OCI-LY1 (cell line): ENCODE measurements at regions not wholly inside any gene's neighbourhood (a gene's known extent, or its start where the extent isn't known, plus 50 kb on each side); places are given as distances from the start of the nearest gene placed in this dataset.

ENCODE experiments used
- H2AFZ ChIP-seq: fragments of 200-600 bp; sonication (generic), shearing (Covaris generic); 2 replicates; pipeline ENCODE4 v1.6.0; 2014; ENCODE audit warnings: antibody characterized with exemption, mild to moderate bottlenecking, low read length
- H3F3A ChIP-seq: fragments of 200-600 bp; sonication (generic), shearing (Covaris generic); 2 replicates; pipeline ENCODE4 v1.6.0; 2014; ENCODE audit warnings: mild to moderate bottlenecking, antibody characterized with exemption, low read length, moderate library complexity; ENCODE audit not compliant: insufficient read depth
- H3K27ac ChIP-seq: fragments of 200-600 bp; sonication (generic); 2 replicates; pipeline ENCODE4 v1.5.1; 2014; ENCODE audit warnings: low read length, mixed run types, mild to moderate bottlenecking, low read depth; ENCODE audit not compliant: poor library complexity, severe bottlenecking
- H3K27me3 ChIP-seq: fragments of 200-600 bp; sonication (generic); 2 replicates; pipeline ENCODE4 v1.6.0; 2014; ENCODE audit warnings: antibody characterized with exemption, mild to moderate bottlenecking, low read length, moderate library complexity; ENCODE audit not compliant: insufficient read depth
- H3K36me3 ChIP-seq: fragments of 200-600 bp; sonication (generic); 2 replicates; pipeline ENCODE4 v1.6.1; 2014; ENCODE audit warnings: mild to moderate bottlenecking, antibody characterized with exemption, low read length, moderate library complexity, mixed read lengths; ENCODE audit not compliant: insufficient read depth
- H3K4me1 ChIP-seq: fragments of 200-600 bp; sonication (generic); 2 replicates; pipeline ENCODE4 v1.5.1; 2014; ENCODE audit warnings: mild to moderate bottlenecking, low read length, moderate library complexity; ENCODE audit not compliant: insufficient read depth, severe bottlenecking
- H3K4me2 ChIP-seq: fragments of 200-600 bp; sonication (generic), shearing (Covaris generic); 2 replicates; pipeline ENCODE4 v1.6.1; 2014; ENCODE audit warnings: low read length
- H3K4me3 ChIP-seq: fragments of 200-600 bp; sonication (generic); 2 replicates; pipeline ENCODE4 v1.5.1; 2014; ENCODE audit warnings: low read length, low read depth, mild to moderate bottlenecking, mixed read lengths; ENCODE audit not compliant: poor library complexity, severe bottlenecking
- H3K79me2 ChIP-seq: fragments of 200-600 bp; shearing (Covaris generic); 2 replicates; pipeline ENCODE4 v1.6.1; 2016; ENCODE audit warnings: mixed run types, low read length, mixed read lengths; ENCODE audit not compliant: insufficient read depth
- H3K9ac ChIP-seq: fragments of 200-600 bp; sonication (generic), shearing (Covaris generic); 2 replicates; pipeline ENCODE4 v1.6.1; 2014; ENCODE audit warnings: mild to moderate bottlenecking, low read length, mixed read lengths
- H3K9me2 ChIP-seq: fragments of 200-600 bp; sonication (generic), shearing (Covaris generic); 2 replicates; pipeline ENCODE4 v1.6.1; 2014; ENCODE audit warnings: low read depth, mild to moderate bottlenecking, low read length, mixed read lengths
- H3K9me3 ChIP-seq: fragments of 200-600 bp; shearing (Covaris generic); 2 replicates; pipeline ENCODE4 v1.6.1; 2014; ENCODE audit warnings: low read length, mixed read lengths
- H4K20me1 ChIP-seq: fragments of 200-600 bp; sonication (generic), shearing (Covaris generic); 2 replicates; pipeline ENCODE4 v1.6.0; 2016; ENCODE audit warnings: mild to moderate bottlenecking, low read length; ENCODE audit not compliant: insufficient read depth
- EZH2 ChIP-seq: fragments of 200-600 bp; sonication (generic), shearing (Covaris generic); IDR thresholded peaks from 2 replicates; pipeline ENCODE4 v1.8.0; 2017; ENCODE audit warnings: borderline replicate concordance, mixed run types, mild to moderate bottlenecking, antibody characterized with exemption, low read length, moderate library complexity, mixed read lengths
- TF ChIP-seq, protein P1 (sequence below): fragments of 200-600 bp; sonication (generic), shearing (Covaris generic); IDR thresholded peaks from 2 replicates; pipeline ENCODE4 v1.5.1; 2017; ENCODE audit warnings: mild to moderate bottlenecking, antibody characterized with exemption, low read length, moderate library complexity, mixed read lengths

DNA sequence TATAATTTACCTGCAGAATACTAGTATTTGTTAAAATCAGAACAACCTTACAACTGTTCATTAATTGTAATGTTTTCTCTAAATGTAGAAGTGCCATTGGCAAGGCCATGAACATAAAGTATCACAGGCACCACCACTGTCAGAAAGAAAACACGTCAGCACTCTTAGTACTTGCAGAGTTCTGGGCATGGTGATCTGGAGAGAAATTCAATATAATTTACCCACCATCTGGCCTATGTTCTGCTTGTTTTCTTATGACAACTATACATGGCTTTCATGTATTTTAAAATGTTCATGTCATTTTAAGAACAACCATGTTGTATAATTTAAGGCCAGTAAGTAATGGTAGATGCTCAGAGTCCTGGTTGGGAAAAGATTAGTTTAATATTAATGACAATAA is 114.2 kb upstream of the SULT1C3 start:
- Histone ChIP-seq H3K36me3 (no peaks in the 10 kb centered on the region), H3K27me3 (no peaks in the 10 kb centered on the region), H3K9ac (no peak overlapping the region), H3K79me2 (no peaks in the 10 kb centered on the region), H3K9me2 (no peaks in the 10 kb centered on the region), H3K4me2 (no peak overlapping the region), H3K4me1 (no peaks in the 10 kb centered on the region), H3K4me3 (no peak overlapping the region), H2AFZ (no peak overlapping the region), H4K20me1 (no peaks in the 10 kb centered on the region), H3F3A (no peaks in the 10 kb centered on the region), H3K9me3 (no peaks in the 10 kb centered on the region), H3K27ac (no peak overlapping the region)
- TF ChIP-seq, protein P1, sequence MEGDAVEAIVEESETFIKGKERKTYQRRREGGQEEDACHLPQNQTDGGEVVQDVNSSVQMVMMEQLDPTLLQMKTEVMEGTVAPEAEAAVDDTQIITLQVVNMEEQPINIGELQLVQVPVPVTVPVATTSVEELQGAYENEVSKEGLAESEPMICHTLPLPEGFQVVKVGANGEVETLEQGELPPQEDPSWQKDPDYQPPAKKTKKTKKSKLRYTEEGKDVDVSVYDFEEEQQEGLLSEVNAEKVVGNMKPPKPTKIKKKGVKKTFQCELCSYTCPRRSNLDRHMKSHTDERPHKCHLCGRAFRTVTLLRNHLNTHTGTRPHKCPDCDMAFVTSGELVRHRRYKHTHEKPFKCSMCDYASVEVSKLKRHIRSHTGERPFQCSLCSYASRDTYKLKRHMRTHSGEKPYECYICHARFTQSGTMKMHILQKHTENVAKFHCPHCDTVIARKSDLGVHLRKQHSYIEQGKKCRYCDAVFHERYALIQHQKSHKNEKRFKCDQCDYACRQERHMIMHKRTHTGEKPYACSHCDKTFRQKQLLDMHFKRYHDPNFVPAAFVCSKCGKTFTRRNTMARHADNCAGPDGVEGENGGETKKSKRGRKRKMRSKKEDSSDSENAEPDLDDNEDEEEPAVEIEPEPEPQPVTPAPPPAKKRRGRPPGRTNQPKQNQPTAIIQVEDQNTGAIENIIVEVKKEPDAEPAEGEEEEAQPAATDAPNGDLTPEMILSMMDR = no peak
- no peak for TF ChIP-seq EZH2

GRCh38 chr2:108128249-108128648 is 111.5 kb upstream of the SULT1C3 start:
- H3K79me2 ChIP-seq = no peaks in the 10 kb centered on the region
- H3K4me2 ChIP-seq = no peak overlapping the region
- no peaks in the 10 kb centered on the region for H3K9me3 ChIP-seq
- no peaks in the 10 kb centered on the region for H3K4me1 ChIP-seq
- no peak overlapping the region for H3K4me3 ChIP-seq
- H2AFZ ChIP-seq = no peak overlapping the region
- no peak overlapping the region for H3K27ac ChIP-seq
- no peaks in the 10 kb centered on the region for H3K9me2 ChIP-seq
- no peaks in the 10 kb centered on the region for H3F3A ChIP-seq
- no peaks in the 10 kb centered on the region for H3K27me3 ChIP-seq
- H4K20me1 ChIP-seq = no peaks in the 10 kb centered on the region
- H3K9ac ChIP-seq = no peak overlapping the region
- H3K36me3 ChIP-seq = no peaks in the 10 kb centered on the region
- TF ChIP-seq EZH2 = no peak
- TF ChIP-seq, protein P1 = no peak

- H3K79me2 ChIP-seq = no peaks in the 10 kb centered on the region
- H3K27ac ChIP-seq = no peak overlapping the region
- no peaks in the 10 kb centered on the region for H3K9me3 ChIP-seq
- no peaks in the 10 kb centered on the region for H3K4me1 ChIP-seq
- no peak overlapping the region for H3K4me2 ChIP-seq
- TF ChIP-seq, protein P1 = no peak
- TF ChIP-seq EZH2 = no peak
- H3K4me3 ChIP-seq = no peak overlapping the region
- H3K9me2 ChIP-seq = no peaks in the 10 kb centered on the region
- H4K20me1 ChIP-seq = no peaks in the 10 kb centered on the region
- no peak overlapping the region for H3K9ac ChIP-seq
- H3K36me3 ChIP-seq = no peaks in the 10 kb centered on the region
- no peaks in the 10 kb centered on the region for H3F3A ChIP-seq
- no peak overlapping the region for H2AFZ ChIP-seq
- no peaks in the 10 kb centered on the region for H3K27me3 ChIP-seq
These were observed 110.1 kb upstream of the SULT1C3 start for GRCh38 chr2:108129636-108130035.
